Activated CD8-positive, alpha-beta memory T cell treated with anti-CD3 and anti-CD28 coated beads, Interleukin-2, amount 10 ng/mL, durations not matched to agents 7 days and 5 days (primary cell): ENCODE measurements at regions not wholly inside any gene's neighbourhood (a gene's known extent, or its start where the extent isn't known, plus 50 kb on each side); places are given as distances from the start of the nearest gene placed in this dataset.

ENCODE experiments used
- ATAC-seq: fragments of 150-1000 bp; cut with Tn5 transposase; one replicate; pipeline ENCODE4 v1.10.0; 2021; ENCODE audit warnings: moderate library complexity
- CTCF ChIA-PET: fragments of 350-600 bp; sonication (Branson Sonifier 250); formaldehyde crosslinking; loops from one replicate; lab custom pipeline; 2021; ENCODE audit warnings: antibody characterized with exemption; lab: Charles Lee
- DNase-seq: peaks from one replicate; pipeline ENCODE4 v3.0.0-alpha.2; 2020
- H3K27ac Mint-ChIP-seq: one replicate; pipeline ENCODE4 v1.8.0; 2021; ENCODE audit warnings: mild to moderate bottlenecking, mixed read lengths
- H3K27me3 Mint-ChIP-seq: one replicate; pipeline ENCODE4 v1.8.0; 2021; ENCODE audit warnings: mixed read lengths
- H3K36me3 Mint-ChIP-seq: one replicate; pipeline ENCODE4 v1.8.0; 2021; ENCODE audit warnings: mild to moderate bottlenecking, mixed read lengths
- H3K4me1 Mint-ChIP-seq: one replicate; pipeline ENCODE4 v1.8.0; 2021; ENCODE audit warnings: mixed read lengths
- H3K4me3 Mint-ChIP-seq: one replicate; pipeline ENCODE4 v1.8.0; 2021; ENCODE audit warnings: mild to moderate bottlenecking, moderate library complexity, mixed read lengths
- H3K9me3 Mint-ChIP-seq: one replicate; pipeline ENCODE4 v1.8.0; 2022; ENCODE audit warnings: low read depth, mixed read lengths

GRCh38 chr13:84894749-84895148 is 904.5 kb downstream of the SLITRK6 start:
- no peak overlapping the region for H3K27ac Mint-ChIP-seq

GRCh38 chr13:84885868-84886267 is 913.4 kb downstream of the SLITRK6 start:
- no peak for DNase-seq
- Mint-ChIP-seq H3K4me1 (no peaks in the 10 kb centered on the region), H3K9me3 (no peaks in the 10 kb centered on the region), H3K27ac (no peak overlapping the region), H3K4me3 (no peak overlapping the region), H3K27me3 (no peaks in the 10 kb centered on the region), H3K36me3 (no peaks in the 10 kb centered on the region)
- CTCF ChIA-PET, result no interaction called here
- no peak for ATAC-seq

More at GRCh38 chr13:84894749-84895148, 904.5 kb downstream of the SLITRK6 start:
- CTCF ChIA-PET, result no interaction called here
- Mint-ChIP-seq H3K27me3 (no peaks in the 10 kb centered on the region), H3K36me3 (no peaks in the 10 kb centered on the region), H3K9me3 (no peaks in the 10 kb centered on the region), H3K4me1 (no peaks in the 10 kb centered on the region), H3K4me3 (no peak overlapping the region)
- no peak for DNase-seq
- no peak for ATAC-seq

DNA sequence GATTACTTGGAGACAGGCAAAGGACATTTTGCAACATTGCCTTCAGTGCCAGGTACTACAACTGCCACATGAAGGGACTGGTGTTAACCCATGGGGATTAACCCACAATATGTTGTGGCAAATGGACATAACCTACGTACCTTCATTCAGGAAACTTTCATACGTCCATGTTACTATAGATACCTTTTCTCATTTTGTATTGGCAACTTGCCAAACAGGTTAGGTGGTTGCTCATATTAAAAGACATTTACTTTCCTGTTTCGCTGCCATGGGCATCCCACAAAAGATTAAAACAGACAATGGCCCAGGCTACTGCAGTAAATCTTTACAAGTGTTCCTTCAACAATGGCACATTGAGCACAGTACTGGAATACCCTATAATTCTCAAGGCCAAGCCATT is 925.3 kb downstream of the SLITRK6 start:
- no peak for DNase-seq
- H3K27me3 Mint-ChIP-seq, result no peaks in the 10 kb centered on the region
- H3K36me3 Mint-ChIP-seq, result no peaks in the 10 kb centered on the region
- H3K4me1 Mint-ChIP-seq, result no peaks in the 10 kb centered on the region
- H3K4me3 Mint-ChIP-seq, result no peak overlapping the region
- no peak overlapping the region for H3K27ac Mint-ChIP-seq
- CTCF ChIA-PET, result no interaction called here
- ATAC-seq, result no peak
- H3K9me3 Mint-ChIP-seq, result peaks cover 2% of the 10 kb centered on the region

DNA sequence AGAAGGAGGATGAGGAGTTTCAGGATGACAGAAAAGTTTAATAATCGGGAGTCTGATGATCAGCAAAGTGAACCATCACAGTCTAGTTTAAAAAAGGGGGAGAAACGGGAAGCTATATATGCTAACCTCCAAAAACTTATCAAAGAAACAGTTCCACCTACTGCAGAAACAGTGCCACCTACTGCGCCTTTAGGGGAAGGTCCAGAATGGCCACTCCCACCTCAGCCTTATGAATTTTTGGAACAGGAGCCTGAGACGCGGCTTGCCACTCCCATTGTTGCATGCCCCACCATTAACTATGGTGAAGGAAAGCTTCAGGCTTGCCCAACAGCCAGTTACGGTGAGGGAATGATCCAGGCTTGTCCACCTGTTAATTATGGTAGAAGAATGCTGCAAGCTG is 929.0 kb downstream of the SLITRK6 start:
- no peak for DNase-seq
- CTCF ChIA-PET, result no interaction called here
- no peak for ATAC-seq
- Mint-ChIP-seq H3K4me1 (no peaks in the 10 kb centered on the region), H3K27me3 (no peaks in the 10 kb centered on the region), H3K36me3 (no peaks in the 10 kb centered on the region), H3K27ac (no peak overlapping the region), H3K4me3 (no peak overlapping the region), H3K9me3 (peaks cover 2% of the 10 kb centered on the region)

- no peaks in the 10 kb centered on the region for H3K27me3 Mint-ChIP-seq
- H3K4me1 Mint-ChIP-seq, result no peaks in the 10 kb centered on the region
- DNase-seq, result no peak
- H3K36me3 Mint-ChIP-seq, result no peaks in the 10 kb centered on the region
- no peak overlapping the region for H3K27ac Mint-ChIP-seq
- no peak overlapping the region for H3K4me3 Mint-ChIP-seq
- H3K9me3 Mint-ChIP-seq, result no peaks in the 10 kb centered on the region
- CTCF ChIA-PET, result no interaction called here
- ATAC-seq, result no peak
Observed at GRCh38 chr13:84867246-84867645, 932.0 kb downstream of the SLITRK6 start.

DNA sequence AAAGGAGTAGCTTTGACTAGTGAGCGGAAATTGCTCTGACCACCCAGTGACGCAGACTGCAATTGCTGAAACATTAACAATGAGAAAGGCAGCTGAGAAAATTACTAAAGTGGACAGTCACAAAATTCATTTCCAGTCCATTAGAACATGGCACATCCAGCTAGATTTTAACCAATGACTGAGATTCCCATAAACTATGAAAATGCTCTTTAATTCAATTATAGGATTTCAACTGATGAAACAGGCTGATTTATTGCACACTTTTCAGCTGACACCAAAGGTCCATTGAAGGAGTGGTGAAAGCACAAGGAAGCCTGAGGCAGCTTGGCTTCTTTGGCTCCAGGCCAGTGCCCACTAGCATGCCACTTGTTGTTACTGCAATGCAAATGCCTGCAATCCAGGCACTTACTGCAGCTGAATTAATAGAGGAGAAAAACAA is 933.4 kb downstream of the SLITRK6 start:
- no peaks in the 10 kb centered on the region for H3K27me3 Mint-ChIP-seq
- no peaks in the 10 kb centered on the region for H3K36me3 Mint-ChIP-seq
- no peak for DNase-seq
- no peaks in the 10 kb centered on the region for H3K4me1 Mint-ChIP-seq
- no peak overlapping the region for H3K27ac Mint-ChIP-seq
- no peaks in the 10 kb centered on the region for H3K9me3 Mint-ChIP-seq
- ATAC-seq, result no peak
- CTCF ChIA-PET, result no interaction called here
- no peak overlapping the region for H3K4me3 Mint-ChIP-seq

DNA sequence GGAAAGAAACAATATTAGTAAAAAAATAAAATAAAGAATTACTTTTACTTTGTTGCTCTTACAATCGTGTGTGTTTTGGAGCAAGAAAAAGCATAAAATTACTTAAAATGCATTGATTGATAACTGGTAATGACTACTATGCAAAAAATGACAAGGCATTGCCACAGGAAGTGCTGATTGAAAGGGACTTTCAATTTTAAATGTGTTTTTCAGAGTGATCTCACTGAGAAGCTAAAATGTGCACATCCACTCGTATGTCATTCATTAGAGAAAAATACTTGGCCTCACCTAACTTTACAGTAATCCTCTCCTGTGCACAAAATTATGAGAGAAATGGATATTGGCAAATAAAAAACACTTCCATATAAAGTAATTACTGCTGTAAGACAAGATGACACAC is 934.9 kb downstream of the SLITRK6 start:
- no peak for ATAC-seq
- H3K9me3 Mint-ChIP-seq, result no peaks in the 10 kb centered on the region
- H3K36me3 Mint-ChIP-seq, result no peaks in the 10 kb centered on the region
- DNase-seq, result no peak
- H3K4me3 Mint-ChIP-seq, result no peak overlapping the region
- H3K27ac Mint-ChIP-seq, result no peak overlapping the region
- H3K27me3 Mint-ChIP-seq, result no peaks in the 10 kb centered on the region
- no peaks in the 10 kb centered on the region for H3K4me1 Mint-ChIP-seq
- CTCF ChIA-PET, result no interaction called here

- H3K27me3 Mint-ChIP-seq, result no peaks in the 10 kb centered on the region
- no peaks in the 10 kb centered on the region for H3K4me1 Mint-ChIP-seq
- H3K27ac Mint-ChIP-seq, result no peak overlapping the region
- H3K4me3 Mint-ChIP-seq, result no peak overlapping the region
- peaks cover 4% of the 10 kb centered on the region for H3K9me3 Mint-ChIP-seq
- ATAC-seq (no peak), DNase-seq (no peak)
- no peaks in the 10 kb centered on the region for H3K36me3 Mint-ChIP-seq
- CTCF ChIA-PET, result no interaction called here
Observed at GRCh38 chr13:84847107-84847506, 952.1 kb downstream of the SLITRK6 start.

DNA sequence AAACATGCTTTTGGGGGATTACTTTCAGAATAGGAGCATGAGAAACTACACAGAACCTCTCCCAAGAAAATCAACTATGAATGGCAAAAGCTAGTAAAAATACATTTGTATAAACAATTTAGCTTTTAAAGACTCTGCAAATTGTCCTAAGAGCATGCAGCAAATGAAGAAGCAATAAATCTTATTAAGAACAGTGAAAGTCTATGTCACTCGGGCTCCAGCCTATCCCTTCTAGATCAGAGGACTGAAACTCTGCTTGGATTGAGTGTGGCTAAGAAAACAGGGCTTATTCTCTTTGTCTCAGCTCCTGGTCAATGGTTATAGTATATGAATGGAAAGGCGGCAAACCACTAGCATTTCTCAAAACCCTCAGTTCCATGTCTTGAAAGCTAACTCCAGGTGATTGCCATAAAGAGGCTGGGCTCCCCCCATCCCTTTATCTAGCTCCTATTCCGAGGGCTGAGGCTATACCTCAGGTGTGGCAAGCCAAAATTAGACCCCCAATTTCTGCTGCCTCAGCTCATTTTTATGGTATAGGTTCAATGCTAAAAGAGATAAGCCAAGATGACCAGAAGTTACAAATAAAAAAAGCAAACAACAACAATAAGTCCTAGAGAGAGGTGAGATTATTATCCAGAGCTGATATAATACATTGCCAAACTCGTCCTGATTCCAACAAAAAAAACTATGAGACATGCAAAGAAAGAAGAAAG is 953.2 kb downstream of the SLITRK6 start:
- Mint-ChIP-seq H3K9me3 (peaks cover 4% of the 10 kb centered on the region), H3K4me1 (no peaks in the 10 kb centered on the region), H3K27ac (no peak overlapping the region), H3K27me3 (no peaks in the 10 kb centered on the region), H3K36me3 (no peaks in the 10 kb centered on the region), H3K4me3 (no peak overlapping the region)
- ATAC-seq, result no peak
- CTCF ChIA-PET, result no interaction called here
- DNase-seq, result no peak

DNA sequence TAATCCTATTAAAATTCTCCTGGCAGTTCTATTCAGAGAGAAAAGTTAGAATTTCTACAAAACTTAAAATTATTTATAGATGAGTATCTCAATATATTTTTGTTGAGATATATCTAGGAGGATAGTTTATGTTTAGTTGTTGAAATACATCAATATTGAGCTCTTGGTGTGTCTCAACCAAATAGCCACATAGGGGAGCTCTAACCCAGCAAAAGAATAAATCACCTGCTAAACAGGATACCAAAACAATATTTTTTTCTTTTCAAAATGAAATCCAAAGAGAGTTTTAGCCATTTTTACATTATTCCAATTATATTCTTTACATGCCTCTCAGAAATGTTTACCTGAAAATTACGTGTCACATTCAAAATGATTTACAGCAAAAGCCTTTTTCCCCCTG is 954.7 kb downstream of the SLITRK6 start:
- Mint-ChIP-seq H3K27ac (no peak overlapping the region), H3K9me3 (no peaks in the 10 kb centered on the region), H3K36me3 (no peaks in the 10 kb centered on the region), H3K27me3 (no peaks in the 10 kb centered on the region), H3K4me1 (no peaks in the 10 kb centered on the region), H3K4me3 (no peak overlapping the region)
- CTCF ChIA-PET, result no interaction called here
- no peak for ATAC-seq
- no peak for DNase-seq

DNA sequence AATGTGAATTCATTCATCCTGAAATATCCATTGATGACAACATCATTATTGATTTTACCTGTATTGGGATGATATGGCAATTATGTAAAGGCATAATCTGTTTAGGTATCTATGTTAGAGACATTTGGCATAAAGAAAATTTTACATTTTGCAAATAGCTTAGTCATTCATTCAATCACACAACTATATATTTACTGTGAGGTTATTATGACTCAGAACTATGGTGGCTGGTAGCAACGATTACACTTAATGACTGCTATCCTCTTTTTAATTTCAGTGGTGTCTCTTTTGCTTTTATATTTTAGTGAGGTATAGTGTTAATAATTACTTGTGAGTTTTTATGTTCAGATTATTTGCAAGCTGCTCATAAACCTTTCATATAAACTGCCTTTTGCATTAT is 955.9 kb downstream of the SLITRK6 start:
- no peaks in the 10 kb centered on the region for H3K9me3 Mint-ChIP-seq
- CTCF ChIA-PET, result no interaction called here
- H3K27me3 Mint-ChIP-seq, result no peaks in the 10 kb centered on the region
- DNase-seq, result no peak
- no peaks in the 10 kb centered on the region for H3K36me3 Mint-ChIP-seq
- H3K27ac Mint-ChIP-seq, result no peak overlapping the region
- H3K4me1 Mint-ChIP-seq, result no peaks in the 10 kb centered on the region
- no peak overlapping the region for H3K4me3 Mint-ChIP-seq
- ATAC-seq, result no peak

- Mint-ChIP-seq H3K27me3 (no peaks in the 10 kb centered on the region), H3K9me3 (peaks cover 4% of the 10 kb centered on the region), H3K4me3 (no peak overlapping the region), H3K27ac (no peak overlapping the region), H3K36me3 (no peaks in the 10 kb centered on the region), H3K4me1 (no peaks in the 10 kb centered on the region)
- CTCF ChIA-PET, result no interaction called here
- DNase-seq (no peak), ATAC-seq (no peak)
Observed at GRCh38 chr13:84834201-84834600, 951.9 kb upstream of the SLITRK1 start.

- CTCF ChIA-PET, result no interaction called here
- no peaks in the 10 kb centered on the region for H3K4me1 Mint-ChIP-seq
- no peak overlapping the region for H3K27ac Mint-ChIP-seq
- no peaks in the 10 kb centered on the region for H3K27me3 Mint-ChIP-seq
- H3K9me3 Mint-ChIP-seq, result peaks cover 4% of the 10 kb centered on the region
- DNase-seq, result no peak
- no peak for ATAC-seq
- H3K36me3 Mint-ChIP-seq, result no peaks in the 10 kb centered on the region
- H3K4me3 Mint-ChIP-seq, result no peak overlapping the region
Observed at GRCh38 chr13:84831666-84832657, 949.7 kb upstream of the SLITRK1 start.

- DNase-seq (no peak), ATAC-seq (no peak)
- no peak overlapping the region for H3K4me3 Mint-ChIP-seq
- CTCF ChIA-PET, result no interaction called here
- no peaks in the 10 kb centered on the region for H3K36me3 Mint-ChIP-seq
- no peaks in the 10 kb centered on the region for H3K27me3 Mint-ChIP-seq
- H3K27ac Mint-ChIP-seq, result no peak overlapping the region
- H3K4me1 Mint-ChIP-seq, result no peaks in the 10 kb centered on the region
- peaks cover 3% of the 10 kb centered on the region for H3K9me3 Mint-ChIP-seq
Observed at GRCh38 chr13:84823528-84823927, 941.3 kb upstream of the SLITRK1 start.
